ENCODE measurements at regions not wholly inside any gene's neighbourhood (a gene's known extent, or its start where the extent isn't known, plus 50 kb on each side); places are given as distances from the start of the nearest gene placed in this dataset.

DNA sequence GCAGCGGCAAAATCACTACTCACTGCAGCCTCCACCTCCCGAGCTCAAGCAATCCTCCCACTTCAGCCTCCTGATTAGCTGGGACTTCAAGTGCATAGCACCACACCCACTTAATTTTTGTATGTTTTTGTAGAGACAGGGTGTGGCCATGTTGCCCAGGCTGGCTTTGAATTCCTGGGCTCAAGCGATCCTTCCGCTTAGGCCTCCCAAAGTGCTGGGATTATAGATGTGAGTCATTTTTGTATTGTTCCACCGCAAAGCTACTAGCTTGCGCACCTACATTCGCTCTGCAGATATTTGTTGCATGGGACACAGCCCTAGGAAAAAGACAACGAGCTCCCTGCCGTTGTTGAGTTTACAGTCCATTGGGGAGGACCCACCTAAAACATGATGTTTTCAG is 173.5 kb upstream of the AGAP1 start:
- dilution Hi-C loops (cut with MboI; ENCODE audit: extremely low pct_ligation_motif_present, low sequenced_read_pairs) (no loop called here), intact Hi-C loops (cut with micrococcal nuclease) (no loop called here)
- no peak for DNase-seq (ENCODE audit: low read depth, low spot score)
- no peak overlapping the region for H3K4me2 ChIP-seq (ENCODE audit: insufficient read depth, low read length)
- no peaks in the 10 kb centered on the region for H3K9me1 ChIP-seq (replicated peaks; ENCODE audit: control insufficient read depth, extremely low read depth, insufficient read depth, low read length)
- TF ChIP-seq FOS (IDR thresholded peaks at IDR 0.05; ENCODE audit: borderline replicate concordance, insufficient read depth, low read length) (no peak), POLR2AphosphoS5 (IDR thresholded peaks at IDR 0.05; ENCODE audit: insufficient read depth, low read depth, low read length) (no peak), EZH2 (IDR thresholded peaks at IDR 0.05; ENCODE audit: borderline replicate concordance, low read depth, low read length, severe bottlenecking) (no peak), POLR2A (IDR thresholded peaks at IDR 0.05; ENCODE audit: low read depth, low read length) (no peak), MYC (IDR thresholded peaks at IDR 0.05; ENCODE audit: low read depth, low read length) (no peak), GATA2 (IDR thresholded peaks at IDR 0.05; ENCODE audit: insufficient read depth, insufficient read length, low read depth, low read length) (no peak)
- TF ChIP-seq, protein P1, sequence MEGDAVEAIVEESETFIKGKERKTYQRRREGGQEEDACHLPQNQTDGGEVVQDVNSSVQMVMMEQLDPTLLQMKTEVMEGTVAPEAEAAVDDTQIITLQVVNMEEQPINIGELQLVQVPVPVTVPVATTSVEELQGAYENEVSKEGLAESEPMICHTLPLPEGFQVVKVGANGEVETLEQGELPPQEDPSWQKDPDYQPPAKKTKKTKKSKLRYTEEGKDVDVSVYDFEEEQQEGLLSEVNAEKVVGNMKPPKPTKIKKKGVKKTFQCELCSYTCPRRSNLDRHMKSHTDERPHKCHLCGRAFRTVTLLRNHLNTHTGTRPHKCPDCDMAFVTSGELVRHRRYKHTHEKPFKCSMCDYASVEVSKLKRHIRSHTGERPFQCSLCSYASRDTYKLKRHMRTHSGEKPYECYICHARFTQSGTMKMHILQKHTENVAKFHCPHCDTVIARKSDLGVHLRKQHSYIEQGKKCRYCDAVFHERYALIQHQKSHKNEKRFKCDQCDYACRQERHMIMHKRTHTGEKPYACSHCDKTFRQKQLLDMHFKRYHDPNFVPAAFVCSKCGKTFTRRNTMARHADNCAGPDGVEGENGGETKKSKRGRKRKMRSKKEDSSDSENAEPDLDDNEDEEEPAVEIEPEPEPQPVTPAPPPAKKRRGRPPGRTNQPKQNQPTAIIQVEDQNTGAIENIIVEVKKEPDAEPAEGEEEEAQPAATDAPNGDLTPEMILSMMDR (IDR thresholded peaks at IDR 0.05; ENCODE audit: extremely low read depth in 1 of 2, insufficient read depth in 1 of 2, low read depth in 1 of 2, low read length in 2 of 2), result no peak
- TF ChIP-seq, protein P2, sequence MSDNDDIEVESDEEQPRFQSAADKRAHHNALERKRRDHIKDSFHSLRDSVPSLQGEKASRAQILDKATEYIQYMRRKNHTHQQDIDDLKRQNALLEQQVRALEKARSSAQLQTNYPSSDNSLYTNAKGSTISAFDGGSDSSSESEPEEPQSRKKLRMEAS (IDR thresholded peaks at IDR 0.05; ENCODE audit: insufficient read depth, insufficient read length), result no peak
- no peaks in the 10 kb centered on the region for H3K36me3 ChIP-seq (ENCODE audit: control insufficient read depth in 2 of 2, extremely low read depth in 1 of 2, insufficient read depth in 2 of 2, low read length in 2 of 2)
- no peaks in the 10 kb centered on the region for H3K9me3 ChIP-seq (replicated peaks; ENCODE audit: control insufficient read depth, insufficient read depth, low read length)
- H3K4me3 ChIP-seq (replicated peaks in 1 of 3; ENCODE audit: insufficient read depth in 1 of 3, low read depth in 1 of 3, low read length in 3 of 3), result no peak overlapping the region
- no peak overlapping the region for H3K9ac ChIP-seq (replicated peaks; ENCODE audit: extremely low read depth, insufficient read depth, low read length)
- ChIA-PET POLR2A (no interaction called here), CTCF (interaction anchor here (1.3 kb wide), 1 partner anchor 28 kb away, joined by 3 read pairs; no protein-coding TSS in a partner anchor)
- H3K79me2 ChIP-seq (ENCODE audit: control insufficient read depth, insufficient read depth, low read length), result no peaks in the 10 kb centered on the region
- FAIRE-seq, result no peak
- no peak overlapping the region for H3K27ac ChIP-seq (ENCODE audit: insufficient read depth, low read depth, low read length)
- no peak overlapping the region for H2AFZ ChIP-seq (ENCODE audit: low read depth, low read length)
- no peaks in the 10 kb centered on the region for H3K27me3 ChIP-seq (ENCODE audit: control insufficient read depth in 2 of 2, insufficient read depth in 2 of 2, low read length in 2 of 2)
- no TSS peak for BruUV-seq (replicated peaks)
- H4K20me1 ChIP-seq (replicated peaks; ENCODE audit: control insufficient read depth, extremely low read depth, insufficient read depth, low read length), result no peaks in the 10 kb centered on the region
- H3K4me1 ChIP-seq (ENCODE audit: control insufficient read depth, extremely low read depth, insufficient read depth, low read length), result no peaks in the 10 kb centered on the region
